Osteoblast (primary cell): ENCODE measurements at regions not wholly inside any gene's neighbourhood (a gene's known extent, or its start where the extent isn't known, plus 50 kb on each side); places are given as distances from the start of the nearest gene placed in this dataset.
A peak's percentile ranks its signal among the peaks of the same experiment; 100 is the strongest.

Experiments used
- DNase-seq: peaks from one replicate; pipeline ENCODE4 v3.0.0; 2011; ENCODE audit warnings: low spot score, mixed read lengths; ENCODE audit not compliant: insufficient read length; ENCODE audit errors: missing footprints
- H2AFZ ChIP-seq: 2 replicates; pipeline ENCODE4 v1.6.0; 2011; ENCODE audit warnings: mild to moderate bottlenecking, low read length
- H3K27ac ChIP-seq: 2 replicates; pipeline ENCODE4 v1.5.1; 2011; ENCODE audit warnings: mild to moderate bottlenecking, low read depth, low read length, moderate library complexity
- H3K27me3 ChIP-seq: 2 replicates; pipeline ENCODE4 v1.6.0; 2012; ENCODE audit warnings: mild to moderate bottlenecking, control low read depth, inconsistent platforms, low read length, moderate library complexity; ENCODE audit not compliant: insufficient read depth
- H3K36me3 ChIP-seq: 2 replicates; pipeline ENCODE4 v1.5.1; 2011; ENCODE audit warnings: mild to moderate bottlenecking, low read length, control low read depth, moderate library complexity; ENCODE audit not compliant: insufficient read depth
- H3K4me1 ChIP-seq: 2 replicates; pipeline ENCODE4 v1.5.1; 2011; ENCODE audit warnings: mild to moderate bottlenecking, low read length, control low read depth, moderate library complexity; ENCODE audit not compliant: insufficient read depth
- H3K4me2 ChIP-seq: 2 replicates; pipeline ENCODE4 v1.6.0; 2011; ENCODE audit warnings: mild to moderate bottlenecking, low read length; ENCODE audit not compliant: insufficient read depth
- H3K4me3 ChIP-seq: fragments of 200-600 bp; sonication (generic); 3 replicates; pipeline ENCODE4 v1.5.1; 2012; ENCODE audit warnings: mild to moderate bottlenecking, low read length, inconsistent platforms; ENCODE audit not compliant: insufficient read depth
- H3K79me2 ChIP-seq: 2 replicates; pipeline ENCODE4 v1.6.0; 2012; ENCODE audit warnings: mild to moderate bottlenecking, low read length, control low read depth, inconsistent platforms; ENCODE audit not compliant: insufficient read depth
- H3K9me3 ChIP-seq: 2 replicates; pipeline ENCODE4 v1.5.1; 2011; ENCODE audit warnings: low read depth, low read length, control low read depth
- H4K20me1 ChIP-seq: 2 replicates; pipeline ENCODE4 v1.6.0; 2012; ENCODE audit warnings: mild to moderate bottlenecking, low read length, control low read depth; ENCODE audit not compliant: insufficient read depth
- TF ChIP-seq, protein P1 (sequence below): IDR thresholded peaks from 2 replicates; pipeline ENCODE4 v1.5.1; 2011; ENCODE audit warnings: mild to moderate bottlenecking, low read depth, low read length, moderate library complexity; ENCODE audit errors: extremely low read depth

DNA sequence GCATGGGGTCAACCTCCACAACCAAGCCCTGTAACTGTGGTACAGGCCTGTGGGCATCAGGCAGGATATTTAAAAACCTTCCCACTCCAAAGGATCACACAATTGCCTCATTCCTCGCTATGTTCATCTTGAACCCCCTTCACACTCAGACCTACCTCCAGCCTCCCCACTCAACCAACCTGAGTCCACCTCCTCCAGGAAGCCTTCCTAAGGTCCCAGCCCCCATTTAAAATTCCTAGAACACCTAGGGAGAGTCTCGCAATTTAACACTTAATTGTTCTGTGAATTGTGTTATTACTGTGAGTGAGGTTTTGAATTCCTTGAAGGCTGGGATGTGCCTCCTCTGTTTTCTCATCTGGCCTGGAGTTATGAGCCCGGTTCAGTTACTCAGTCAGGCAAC lies 93.1 kb upstream of the SMNDC1 start:
- no peaks in the 10 kb centered on the region for H3K36me3 ChIP-seq
- H3K4me1 ChIP-seq, result peaks cover 40% of the 10 kb centered on the region
- DNase-seq, result no peak
- H3K27me3 ChIP-seq, result no peaks in the 10 kb centered on the region
- no peak overlapping the region for H3K4me3 ChIP-seq
- H3K4me2 ChIP-seq, result no peak overlapping the region
- H3K9me3 ChIP-seq, result no peaks in the 10 kb centered on the region
- peak overlapping the region; percentile 97 for H3K27ac ChIP-seq
- no peaks in the 10 kb centered on the region for H4K20me1 ChIP-seq
- TF ChIP-seq, protein P1, sequence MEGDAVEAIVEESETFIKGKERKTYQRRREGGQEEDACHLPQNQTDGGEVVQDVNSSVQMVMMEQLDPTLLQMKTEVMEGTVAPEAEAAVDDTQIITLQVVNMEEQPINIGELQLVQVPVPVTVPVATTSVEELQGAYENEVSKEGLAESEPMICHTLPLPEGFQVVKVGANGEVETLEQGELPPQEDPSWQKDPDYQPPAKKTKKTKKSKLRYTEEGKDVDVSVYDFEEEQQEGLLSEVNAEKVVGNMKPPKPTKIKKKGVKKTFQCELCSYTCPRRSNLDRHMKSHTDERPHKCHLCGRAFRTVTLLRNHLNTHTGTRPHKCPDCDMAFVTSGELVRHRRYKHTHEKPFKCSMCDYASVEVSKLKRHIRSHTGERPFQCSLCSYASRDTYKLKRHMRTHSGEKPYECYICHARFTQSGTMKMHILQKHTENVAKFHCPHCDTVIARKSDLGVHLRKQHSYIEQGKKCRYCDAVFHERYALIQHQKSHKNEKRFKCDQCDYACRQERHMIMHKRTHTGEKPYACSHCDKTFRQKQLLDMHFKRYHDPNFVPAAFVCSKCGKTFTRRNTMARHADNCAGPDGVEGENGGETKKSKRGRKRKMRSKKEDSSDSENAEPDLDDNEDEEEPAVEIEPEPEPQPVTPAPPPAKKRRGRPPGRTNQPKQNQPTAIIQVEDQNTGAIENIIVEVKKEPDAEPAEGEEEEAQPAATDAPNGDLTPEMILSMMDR, result no peak
- no peaks in the 10 kb centered on the region for H3K79me2 ChIP-seq
- H2AFZ ChIP-seq, result no peak overlapping the region

DNA sequence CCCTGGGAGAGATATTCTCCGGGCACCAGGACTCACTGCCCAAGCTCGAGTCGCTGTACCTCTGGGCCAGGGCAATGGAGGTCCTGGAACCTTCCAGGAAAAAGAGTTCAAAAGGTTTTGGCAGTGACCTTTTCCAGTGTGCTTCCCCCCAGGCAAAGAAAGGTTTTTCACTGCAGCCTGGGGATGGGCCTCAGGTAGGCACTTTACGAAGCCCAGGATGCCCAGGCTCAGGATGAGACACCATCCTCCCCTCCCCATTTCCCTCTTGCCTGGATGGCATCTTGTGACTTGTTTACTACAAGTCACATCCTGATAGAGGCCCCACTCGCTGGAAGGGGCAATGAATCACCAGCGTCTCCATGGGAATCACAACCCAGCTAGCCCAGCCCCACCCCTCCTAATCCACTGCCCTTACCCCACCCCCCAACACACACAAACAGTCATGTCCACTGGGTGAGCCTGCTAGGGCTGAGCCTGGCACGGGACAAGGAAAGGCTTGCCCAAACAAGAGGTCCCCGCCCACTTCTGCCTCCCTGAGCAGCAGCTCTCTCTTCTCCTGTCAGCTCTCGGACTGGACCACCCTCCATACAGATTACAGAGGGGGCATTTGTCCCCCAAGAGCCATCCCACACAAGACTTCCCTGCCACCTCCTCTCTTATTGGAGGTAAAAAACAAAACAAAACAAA lies 93.8 kb upstream of the SMNDC1 start:
- H3K9me3 ChIP-seq, result no peaks in the 10 kb centered on the region
- peak; percentile 95 for DNase-seq
- peaks cover 33% of the 10 kb centered on the region for H3K4me1 ChIP-seq
- no peaks in the 10 kb centered on the region for H4K20me1 ChIP-seq
- H3K27me3 ChIP-seq, result no peaks in the 10 kb centered on the region
- no peaks in the 10 kb centered on the region for H3K79me2 ChIP-seq
- H3K4me2 ChIP-seq, result peak overlapping the region; percentile 57
- H3K4me3 ChIP-seq, result peak overlapping the region; percentile 23
- H3K36me3 ChIP-seq, result no peaks in the 10 kb centered on the region
- no peak overlapping the region for H2AFZ ChIP-seq
- H3K27ac ChIP-seq, result peak overlapping the region; percentile 97
- TF ChIP-seq, protein P1, result no peak

DNA sequence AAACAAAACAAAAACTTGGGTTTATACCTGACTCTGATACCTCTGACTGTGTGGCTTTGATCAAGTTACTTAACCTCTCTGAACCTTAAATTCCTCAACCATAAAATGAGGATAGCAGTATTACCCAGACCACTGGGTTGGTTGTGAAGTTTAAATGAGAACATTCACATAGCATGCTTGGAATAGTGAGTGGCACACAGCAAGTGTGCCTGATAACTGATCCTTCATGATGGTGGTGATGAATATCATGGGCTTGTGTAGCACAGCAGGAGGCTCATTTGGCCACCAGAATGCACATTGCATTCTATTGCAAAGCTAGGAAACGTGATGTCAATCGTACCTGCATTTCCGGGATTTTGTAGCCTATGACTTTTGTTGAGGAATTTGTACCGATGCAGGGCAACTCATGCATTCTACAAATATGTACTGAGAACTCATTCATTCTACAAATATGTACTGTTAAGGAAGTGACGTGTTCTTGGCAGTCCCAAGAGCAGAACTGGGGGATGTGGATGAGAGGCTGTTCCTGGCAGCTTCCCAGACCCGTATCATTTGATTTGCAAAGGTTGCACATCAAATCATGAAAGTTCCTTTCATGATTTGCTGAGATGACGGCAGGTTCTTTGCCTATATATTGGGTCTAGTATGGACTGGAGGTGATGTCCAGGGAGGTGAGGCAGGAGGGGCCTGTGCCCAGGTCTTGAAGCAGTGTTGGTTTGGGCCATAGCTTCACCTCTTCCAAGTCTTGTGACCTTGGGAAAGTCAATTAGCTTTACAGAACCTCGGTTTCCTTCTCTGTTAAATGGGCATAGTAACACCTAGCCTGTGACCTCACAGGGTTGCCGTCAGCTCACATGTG lies 94.6 kb upstream of the SMNDC1 start:
- H3K4me2 ChIP-seq, result peak overlapping the region; percentile 57
- peak overlapping the region; percentile 97 for H3K27ac ChIP-seq
- no peaks in the 10 kb centered on the region for H3K36me3 ChIP-seq
- TF ChIP-seq, protein P1, result no peak
- DNase-seq, result peak; percentile 92
- no peaks in the 10 kb centered on the region for H4K20me1 ChIP-seq
- no peak overlapping the region for H2AFZ ChIP-seq
- H3K79me2 ChIP-seq, result no peaks in the 10 kb centered on the region
- H3K9me3 ChIP-seq, result no peaks in the 10 kb centered on the region
- peak overlapping the region; percentile 23 for H3K4me3 ChIP-seq
- peaks cover 33% of the 10 kb centered on the region for H3K4me1 ChIP-seq
- no peaks in the 10 kb centered on the region for H3K27me3 ChIP-seq
